Embryonic facial prominence (tissue), 1 donor: ENCODE measurements at regions not wholly inside any gene's neighbourhood (a gene's known extent, or its start where the extent isn't known, plus 50 kb on each side); places are given as distances from the start of the nearest gene placed in this dataset.

ENCODE experiments used
- DNase-seq: peaks from one replicate; pipeline ENCODE4 v3.0.0-alpha.2; 2016; ENCODE audit errors: extremely low spot score

DNA sequence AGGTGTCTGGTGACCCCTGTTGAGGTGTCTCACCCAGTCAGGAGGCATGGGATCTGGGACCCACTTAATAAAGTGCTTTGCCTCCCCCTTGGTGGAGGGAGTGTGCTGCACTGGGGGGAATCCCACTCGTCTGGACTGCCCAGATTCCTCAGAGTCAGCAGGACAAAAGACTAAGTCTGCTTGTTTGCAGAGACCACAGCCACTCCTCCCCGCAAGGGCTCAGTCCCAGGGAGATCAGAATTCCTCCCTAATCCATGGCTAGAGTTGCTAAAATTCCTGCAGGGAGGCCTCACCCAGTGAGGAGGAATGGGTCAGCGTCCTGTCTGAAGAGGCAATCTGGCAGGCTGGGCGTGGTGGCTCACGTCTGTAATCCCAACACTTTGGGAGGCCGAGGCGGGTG lies 442.2 kb downstream of the PABPC4L start:
- DNase-seq, result no peak

DNA sequence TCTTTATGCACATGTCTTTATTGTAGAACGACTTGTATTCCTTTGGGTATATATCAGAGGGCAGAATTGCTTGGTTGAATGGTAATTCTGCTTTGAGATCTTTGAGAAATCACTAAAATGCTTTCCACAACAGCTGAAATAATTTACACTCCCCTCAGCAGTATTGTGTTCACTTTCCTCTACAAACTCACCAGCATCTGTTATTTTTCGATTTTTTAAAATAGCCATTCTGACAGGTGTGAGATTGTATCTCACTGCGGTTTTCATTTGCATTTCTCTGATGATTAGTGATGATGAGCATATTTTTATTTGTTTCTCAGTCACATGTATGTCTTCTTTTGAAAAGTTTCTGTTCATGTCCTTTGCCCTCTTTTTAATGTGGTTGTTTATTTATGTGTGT lies 459.8 kb downstream of the PABPC4L start:
- DNase-seq, result no peak

DNA sequence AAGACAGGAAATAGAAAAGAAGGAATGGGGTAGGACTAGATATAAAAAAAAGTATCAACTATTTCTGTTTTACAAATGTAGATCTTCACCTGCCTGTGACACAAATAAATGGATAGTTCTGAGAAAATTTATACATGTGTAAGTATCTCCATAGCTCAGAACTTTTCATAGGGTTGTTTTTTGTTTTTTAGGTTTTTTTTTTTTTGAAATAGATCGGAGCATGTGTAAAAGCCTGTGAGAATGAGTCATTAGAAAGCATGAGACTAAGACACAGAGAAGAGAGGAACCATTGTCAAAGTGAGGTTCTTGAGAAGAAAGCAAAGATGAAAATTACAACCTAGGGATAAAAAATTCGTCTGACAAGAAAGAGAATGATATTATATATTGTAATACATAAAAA lies 481.6 kb downstream of the PABPC4L start:
- DNase-seq, result no peak

DNA sequence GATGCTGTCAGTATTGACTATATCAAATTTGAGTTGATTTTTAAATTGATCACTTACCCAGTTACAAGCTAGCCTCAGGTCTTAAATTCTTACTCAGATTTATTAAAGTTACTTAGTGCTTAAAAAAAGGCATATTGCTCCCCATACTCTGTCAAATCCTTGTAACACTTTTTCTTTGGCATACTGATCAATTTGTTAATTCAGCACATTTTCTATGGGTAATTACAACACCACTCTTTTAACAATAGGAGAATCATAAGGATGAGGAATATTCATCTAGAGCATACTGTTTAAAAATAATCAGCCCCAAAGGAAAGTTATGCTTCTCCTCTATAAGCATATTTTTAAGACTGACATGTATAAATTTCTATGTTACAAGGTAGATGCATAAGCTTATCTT lies 482.5 kb downstream of the PABPC4L start:
- no peak for DNase-seq

DNA sequence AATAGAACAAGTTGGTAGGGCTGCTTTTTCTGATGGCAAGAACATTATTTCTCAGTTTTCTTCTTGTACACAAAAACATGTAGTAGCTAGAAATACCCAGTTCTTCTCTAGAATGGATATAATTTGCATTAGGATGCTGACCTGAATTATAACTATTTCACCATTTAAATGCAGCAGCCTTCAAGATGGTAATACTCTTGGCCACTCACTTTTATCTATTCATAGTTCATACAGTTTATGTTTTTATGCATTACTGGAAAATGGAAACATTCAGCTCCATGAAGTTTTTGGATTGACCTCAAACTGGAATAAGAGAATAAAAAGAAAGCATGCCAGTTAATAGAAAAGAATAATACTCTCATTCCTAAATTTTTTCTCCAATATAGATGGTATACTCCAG lies 487.4 kb downstream of the PABPC4L start:
- no peak for DNase-seq

DNA sequence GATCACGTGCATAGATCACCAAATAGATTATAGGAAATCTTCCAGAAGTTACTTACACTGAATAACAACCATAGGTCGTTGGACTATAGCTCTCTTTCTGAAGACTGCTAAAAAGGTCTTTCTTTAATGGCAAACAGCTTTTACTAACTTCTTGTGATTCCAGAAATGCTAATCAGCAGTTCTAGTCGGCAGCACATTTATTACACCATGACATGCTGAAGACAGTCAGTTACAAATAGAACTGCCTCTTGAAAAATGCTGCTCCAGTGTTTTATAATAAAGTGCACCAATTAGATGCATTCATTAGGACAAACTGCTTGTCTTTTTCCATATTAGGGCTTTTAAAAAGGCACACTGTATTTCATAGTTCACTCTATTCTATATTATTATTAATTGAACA lies 488.2 kb downstream of the PABPC4L start:
- DNase-seq, result no peak

DNA sequence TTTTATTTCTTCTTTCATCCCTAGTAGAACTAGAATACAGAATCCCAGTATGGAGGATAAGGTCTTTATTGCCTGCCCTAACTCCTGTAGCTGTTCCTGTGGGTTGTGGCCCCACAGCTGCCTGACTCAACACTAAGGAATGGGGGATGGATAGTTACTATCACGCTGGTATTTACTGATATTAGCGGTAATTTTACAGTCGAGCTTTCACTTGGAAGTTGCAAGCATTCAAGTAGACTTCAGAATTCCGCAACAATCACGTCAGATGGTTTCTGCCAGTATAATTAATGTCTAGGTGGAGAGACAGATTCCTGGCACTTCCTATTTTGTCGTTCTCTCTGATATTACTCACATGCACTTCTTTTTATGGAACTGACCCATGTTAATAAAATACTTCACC lies 489.8 kb downstream of the PABPC4L start:
- no peak for DNase-seq

DNA sequence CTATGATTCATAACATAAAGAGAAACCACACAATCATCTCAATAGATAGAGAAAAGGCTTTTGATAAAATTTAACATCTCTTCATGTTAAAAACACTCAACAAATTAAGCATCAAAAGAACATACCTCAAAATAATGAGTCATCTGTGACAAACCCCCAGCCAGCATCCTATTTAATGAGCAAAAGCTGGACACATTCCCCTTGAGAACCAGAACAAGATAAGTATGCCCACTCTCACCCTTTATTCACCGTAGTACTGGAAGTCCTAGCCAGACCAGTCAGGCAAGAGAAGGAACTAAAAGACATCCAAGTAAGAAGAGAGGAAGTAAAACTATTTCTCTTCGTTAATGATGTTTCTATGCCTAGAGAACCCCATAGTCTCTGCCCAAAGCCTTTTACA lies 507.2 kb downstream of the PABPC4L start:
- DNase-seq, result no peak

DNA sequence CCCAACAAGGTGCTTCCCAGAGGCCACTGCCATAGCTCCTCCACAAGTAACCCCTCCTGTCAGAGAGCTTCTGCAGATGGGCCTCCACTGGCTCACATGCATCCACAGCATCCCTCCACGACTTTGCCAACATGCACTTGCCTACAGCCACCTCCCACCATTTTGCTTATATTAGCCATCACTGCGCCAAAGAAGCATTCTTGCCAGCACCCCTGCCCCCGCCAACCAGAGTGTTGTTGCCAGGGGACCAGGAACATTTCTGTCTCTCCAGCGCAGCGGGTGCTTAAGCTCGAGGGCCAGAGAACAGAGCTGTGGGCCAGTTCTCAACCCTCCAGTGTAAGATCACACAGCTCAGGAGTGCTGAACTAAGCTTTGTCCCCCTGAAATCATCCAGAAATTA lies 517.6 kb downstream of the PABPC4L start:
- no peak for DNase-seq

DNA sequence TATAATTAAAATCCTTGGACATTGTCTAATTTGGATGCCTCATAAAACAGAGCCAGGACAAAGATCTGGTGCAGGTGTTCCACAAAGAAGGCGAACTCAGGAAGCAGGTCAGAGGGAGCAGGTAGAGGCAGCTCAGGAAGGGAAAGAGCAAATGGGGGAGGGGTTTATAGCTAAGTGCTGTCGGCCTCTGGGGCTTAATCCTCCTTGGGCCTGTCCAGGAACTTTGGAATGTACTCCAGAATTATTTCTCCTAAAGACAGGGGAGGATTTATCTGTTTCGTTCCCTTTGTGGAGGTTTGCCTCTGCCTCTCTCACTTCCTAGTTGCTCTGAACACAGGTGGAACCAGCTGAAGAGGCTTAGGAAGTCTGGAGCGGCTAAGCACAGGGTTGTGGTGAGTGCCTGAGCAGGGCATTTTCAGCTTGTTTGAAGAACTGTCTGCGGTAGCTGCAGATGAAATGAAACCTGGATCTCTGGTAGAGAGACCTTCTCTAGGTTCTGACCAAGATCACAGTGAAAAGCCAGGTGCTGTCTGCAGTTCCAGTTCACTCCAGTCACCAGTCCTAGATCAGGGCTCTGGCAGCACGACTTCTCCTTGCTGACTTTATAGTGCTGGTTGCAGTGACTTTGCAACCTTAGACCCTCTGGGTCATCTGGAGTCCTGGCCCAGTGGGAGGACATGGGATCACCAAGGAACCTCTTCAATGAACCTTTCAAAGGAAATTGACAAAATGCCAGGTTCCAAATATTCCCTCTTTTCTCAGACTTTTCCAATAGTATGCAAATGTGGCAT lies 519.2 kb downstream of the PCDH10 start:
- no peak for DNase-seq

DNA sequence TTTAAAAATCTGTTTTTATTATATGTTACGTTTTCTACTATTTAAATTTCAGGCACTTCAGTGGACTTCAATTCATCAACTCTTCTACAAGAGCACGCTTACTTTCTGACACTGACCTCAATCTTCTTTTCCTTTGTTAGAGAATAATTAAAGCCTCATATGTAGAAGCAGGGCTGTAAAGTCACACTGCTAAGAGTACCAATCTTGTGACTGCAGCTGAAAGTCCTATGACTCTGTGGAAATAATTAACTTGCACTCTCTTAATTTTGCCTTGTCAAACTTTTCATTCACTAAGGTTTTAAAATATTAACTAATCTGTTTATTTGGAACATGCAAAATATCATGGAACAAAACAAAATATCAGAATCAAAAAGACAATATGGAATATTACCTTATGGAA lies 498.1 kb downstream of the PCDH10 start:
- DNase-seq, result no peak

DNA sequence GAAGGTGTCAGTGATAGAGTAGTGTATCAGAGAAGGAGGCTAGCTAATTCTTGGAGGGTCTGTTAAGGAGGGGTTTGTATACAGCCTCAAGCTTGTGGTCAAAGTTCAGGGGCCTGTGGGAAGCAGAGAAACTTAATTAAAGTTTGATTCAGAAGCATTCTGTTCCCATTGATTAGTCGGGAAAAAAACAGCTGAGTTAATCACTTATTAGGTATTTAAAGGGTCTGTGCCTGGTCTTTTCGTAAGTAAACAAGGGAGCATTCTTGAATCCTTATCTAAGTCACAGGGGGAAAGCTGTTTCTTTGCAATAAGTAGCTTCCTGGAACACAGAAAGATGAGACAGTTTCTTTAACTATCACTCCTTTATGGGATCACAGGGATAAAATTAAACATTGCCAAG lies 492.1 kb downstream of the PCDH10 start:
- no peak for DNase-seq

DNA sequence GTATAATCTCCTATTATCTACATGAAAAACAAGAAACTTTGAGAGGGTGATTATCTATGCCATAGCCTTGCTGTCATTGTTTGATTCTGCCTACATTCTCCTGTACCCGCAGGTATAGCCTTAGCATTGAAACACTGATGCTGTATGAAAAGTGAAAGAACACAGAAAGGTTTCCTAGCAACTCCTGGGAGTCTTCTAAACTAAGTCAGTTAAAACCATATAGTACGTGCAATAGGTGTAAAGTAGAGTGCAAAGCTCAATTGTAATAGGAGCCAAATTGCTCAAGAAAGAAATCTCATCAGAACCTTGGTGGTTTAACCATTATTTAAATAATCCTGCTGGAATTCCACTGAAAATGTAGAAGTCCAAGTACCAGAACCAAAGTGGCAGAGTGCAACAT lies 489.7 kb downstream of the PCDH10 start:
- no peak for DNase-seq

DNA sequence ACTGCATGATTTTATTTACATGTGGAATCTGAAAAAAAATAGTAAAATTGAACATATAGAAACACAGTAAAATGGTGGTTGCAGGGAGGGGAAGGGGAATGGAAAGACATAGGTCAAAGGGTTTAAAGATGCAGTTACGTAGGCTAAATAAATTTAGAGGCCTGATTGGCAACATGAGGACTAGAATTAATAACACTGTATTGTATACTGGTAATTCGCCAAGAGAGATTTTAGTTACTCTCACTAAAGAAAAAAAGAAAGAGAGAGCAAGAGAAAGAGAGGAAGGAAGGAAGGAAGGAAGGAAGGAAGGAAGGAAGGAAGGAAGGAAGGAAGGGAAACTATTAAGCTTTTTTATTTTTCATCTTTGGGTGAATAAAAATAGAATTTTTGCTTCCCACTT lies 488.1 kb downstream of the PCDH10 start:
- DNase-seq, result no peak

DNA sequence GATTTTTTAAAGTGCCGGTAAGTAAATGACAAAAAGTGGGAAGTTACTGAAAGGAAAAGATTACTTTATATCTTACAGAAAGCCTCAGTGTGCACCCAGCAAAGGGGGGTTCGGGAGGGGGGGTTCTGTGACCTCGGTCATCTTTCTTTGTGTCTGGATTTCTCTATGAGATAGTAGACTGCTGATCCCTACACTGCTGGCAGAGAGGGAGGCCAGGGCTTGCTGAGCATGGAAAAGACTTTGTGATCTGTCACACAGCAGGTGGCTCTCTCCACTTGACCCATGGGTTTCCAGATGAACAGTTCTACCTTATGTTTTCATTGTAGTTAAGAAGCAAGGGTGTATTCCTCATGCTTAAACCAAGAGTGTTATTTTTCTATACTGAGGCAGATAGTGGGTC lies 475.6 kb downstream of the PCDH10 start:
- no peak for DNase-seq

DNA sequence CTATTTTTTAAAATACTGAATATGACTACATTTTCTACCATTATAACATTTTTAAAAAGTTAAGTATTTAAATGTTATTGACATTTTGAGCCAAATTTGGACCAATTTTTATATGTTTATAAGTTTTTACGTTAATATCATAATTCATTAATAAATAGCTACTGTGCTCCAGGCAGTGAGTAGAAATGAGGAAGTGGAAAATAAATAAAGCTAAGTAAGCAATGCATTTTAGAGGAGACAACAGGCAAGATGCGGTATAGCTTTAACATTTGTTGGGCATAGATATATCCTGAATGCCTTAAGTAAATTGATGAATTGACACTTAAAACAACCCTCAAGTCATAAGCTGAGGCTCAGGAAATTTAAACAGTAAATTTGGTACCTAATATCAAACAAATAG lies 474.8 kb downstream of the PCDH10 start:
- no peak for DNase-seq

DNA sequence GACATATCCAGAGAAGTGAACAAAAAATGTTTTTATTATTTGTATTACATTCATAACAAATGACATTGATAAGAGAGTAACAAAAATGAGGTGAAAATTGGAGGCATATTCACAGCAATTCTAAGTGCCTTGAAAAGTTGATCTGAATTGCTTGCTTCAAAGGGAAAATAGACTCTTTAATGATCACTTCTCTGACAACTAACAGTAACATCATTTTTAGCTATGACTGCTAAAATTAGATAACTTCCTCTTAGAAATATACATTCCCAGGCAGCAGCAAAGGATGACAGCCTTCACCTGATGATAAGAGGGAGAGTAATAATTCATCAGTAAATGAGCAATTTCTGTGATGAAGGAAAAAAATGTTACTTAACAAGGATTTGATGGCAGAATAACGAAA lies 472.5 kb downstream of the PCDH10 start:
- no peak for DNase-seq

DNA sequence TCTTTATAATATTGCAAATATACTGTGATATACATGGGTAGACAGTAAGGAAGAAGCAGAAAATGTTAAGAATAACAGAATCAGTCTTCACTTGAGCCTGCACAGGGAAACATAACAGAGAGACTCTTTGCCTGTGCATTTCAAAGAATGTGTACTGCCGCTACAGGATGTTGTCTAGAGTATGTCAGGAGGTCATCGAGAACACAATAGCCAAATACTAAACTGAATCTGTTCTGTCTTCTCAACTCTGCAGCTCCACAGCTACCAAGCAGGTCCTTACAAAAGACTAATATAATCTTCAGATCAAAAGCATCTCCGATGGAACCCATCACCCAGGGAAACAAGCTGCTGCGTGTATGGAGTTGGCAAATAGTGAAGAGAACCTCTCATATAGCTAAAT lies 471.5 kb downstream of the PCDH10 start:
- DNase-seq, result no peak

DNA sequence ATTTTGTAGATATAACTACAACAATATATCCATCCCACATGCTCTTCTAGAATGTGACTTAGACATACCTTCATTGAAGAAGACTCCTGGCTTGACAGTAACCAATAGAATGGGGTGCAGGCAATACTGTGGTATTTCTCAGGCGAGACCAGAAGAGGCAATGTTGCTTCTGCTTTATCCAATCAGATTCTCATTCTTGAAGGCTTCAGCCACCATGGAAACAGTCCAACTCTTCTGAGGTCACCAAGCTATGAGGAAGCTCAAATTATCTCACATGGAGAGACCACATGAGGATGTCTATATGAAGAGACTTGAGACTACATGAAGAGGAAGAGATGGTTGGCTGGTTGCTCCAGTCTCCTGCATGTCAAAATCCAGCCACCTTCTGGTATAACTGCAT lies 469.9 kb downstream of the PCDH10 start:
- no peak for DNase-seq

DNA sequence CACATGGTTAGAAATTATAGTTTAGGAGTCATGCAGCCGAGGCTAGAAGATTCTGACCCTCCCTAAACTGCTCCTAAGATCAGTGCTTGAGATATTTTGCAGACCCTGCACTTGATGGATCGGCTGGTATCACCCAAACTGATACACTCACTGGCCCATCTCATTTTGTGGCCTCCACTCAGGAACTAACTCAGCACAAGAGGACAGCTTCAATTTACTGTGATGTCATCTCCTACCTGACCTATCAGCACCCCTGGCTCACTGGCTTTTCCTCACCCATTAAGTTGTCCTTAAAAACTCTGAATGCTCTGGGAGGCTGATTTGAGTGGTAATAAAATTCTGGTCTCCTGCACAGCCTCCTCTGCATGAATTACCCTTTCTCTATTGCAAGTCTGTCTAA lies 450.9 kb downstream of the PCDH10 start:
- no peak for DNase-seq

DNA sequence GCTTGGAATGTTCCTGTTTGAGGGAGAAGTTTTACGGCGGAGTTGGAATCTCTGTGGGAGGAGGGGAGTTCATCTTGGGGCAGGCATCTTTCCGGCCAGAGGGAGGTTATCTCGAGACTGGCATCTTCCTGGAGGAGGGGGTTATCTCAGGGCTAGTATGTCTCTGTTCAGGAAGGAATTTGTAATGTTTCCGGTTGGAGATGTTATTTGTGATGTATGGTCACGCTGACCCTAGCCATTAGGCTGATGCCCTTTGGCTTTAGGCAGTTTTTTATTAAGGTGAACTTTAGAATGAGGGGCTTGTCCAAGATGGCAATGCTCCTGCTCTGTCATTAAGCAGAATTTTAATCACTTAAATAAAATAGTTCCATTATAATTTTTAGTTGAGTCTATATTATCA lies 449.7 kb downstream of the PCDH10 start:
- no peak for DNase-seq

DNA sequence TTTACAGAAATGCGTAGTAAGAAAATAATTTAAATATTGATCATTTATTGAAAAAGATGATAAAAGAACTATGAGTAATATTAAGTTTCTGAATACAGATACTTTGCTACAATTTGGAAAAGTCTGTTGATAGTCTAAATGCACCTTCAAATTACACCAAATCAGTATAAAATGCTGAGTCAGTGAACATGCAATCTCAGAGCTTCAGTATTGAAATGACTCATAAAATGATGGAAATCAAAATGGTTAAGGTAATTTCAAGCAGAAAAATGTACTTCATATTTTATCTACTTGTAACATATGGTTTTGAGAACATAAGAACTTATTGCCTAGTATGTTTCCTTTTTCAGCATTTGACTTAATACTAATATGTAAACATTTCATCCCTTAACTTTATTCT lies 448.2 kb downstream of the PCDH10 start:
- DNase-seq, result no peak

DNA sequence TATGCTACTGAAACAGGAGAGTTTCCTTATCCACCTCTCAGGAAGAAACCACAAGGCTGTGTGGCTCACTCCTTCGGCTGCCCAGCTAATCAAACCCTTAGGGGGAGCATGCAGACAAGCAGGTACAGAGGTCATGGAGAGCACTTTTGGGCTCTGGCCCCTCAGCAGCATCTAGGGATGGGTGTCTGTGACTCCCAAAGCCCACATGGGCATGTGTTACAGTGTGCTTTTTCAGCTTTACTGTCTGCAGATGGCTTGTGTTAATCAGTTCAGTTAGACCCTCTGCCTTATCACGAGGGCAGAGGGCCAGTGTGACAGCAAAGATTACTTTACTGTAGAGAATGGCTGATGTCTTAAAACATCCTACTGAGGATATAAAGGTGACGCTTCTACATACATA lies 447.4 kb downstream of the PCDH10 start:
- no peak for DNase-seq
